ENCODE measurements at regions not wholly inside any gene's neighbourhood (a gene's known extent, or its start where the extent isn't known, plus 50 kb on each side); places are given as distances from the start of the nearest gene placed in this dataset.

DNA sequence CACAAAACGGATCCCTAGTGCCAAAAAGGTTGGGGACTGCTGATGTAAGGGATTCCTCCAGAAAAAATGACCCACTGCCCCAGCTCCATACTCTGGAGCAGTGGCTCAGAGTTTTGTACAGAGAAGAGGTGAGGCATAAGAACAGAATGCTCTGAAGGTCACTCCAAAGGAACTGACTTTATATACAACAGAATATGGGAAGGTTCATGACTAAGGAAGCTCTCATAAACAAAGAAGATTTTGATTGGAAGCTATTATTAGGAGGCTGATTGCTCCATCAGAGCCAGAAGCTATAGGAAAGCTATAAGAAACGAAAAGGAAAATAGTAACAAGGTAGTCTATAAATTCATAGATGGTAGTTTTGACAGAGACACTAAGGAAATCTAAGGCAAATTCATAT, 203.1 kb downstream of the SLC7A11 start:
- TF ChIP-seq, protein P1, sequence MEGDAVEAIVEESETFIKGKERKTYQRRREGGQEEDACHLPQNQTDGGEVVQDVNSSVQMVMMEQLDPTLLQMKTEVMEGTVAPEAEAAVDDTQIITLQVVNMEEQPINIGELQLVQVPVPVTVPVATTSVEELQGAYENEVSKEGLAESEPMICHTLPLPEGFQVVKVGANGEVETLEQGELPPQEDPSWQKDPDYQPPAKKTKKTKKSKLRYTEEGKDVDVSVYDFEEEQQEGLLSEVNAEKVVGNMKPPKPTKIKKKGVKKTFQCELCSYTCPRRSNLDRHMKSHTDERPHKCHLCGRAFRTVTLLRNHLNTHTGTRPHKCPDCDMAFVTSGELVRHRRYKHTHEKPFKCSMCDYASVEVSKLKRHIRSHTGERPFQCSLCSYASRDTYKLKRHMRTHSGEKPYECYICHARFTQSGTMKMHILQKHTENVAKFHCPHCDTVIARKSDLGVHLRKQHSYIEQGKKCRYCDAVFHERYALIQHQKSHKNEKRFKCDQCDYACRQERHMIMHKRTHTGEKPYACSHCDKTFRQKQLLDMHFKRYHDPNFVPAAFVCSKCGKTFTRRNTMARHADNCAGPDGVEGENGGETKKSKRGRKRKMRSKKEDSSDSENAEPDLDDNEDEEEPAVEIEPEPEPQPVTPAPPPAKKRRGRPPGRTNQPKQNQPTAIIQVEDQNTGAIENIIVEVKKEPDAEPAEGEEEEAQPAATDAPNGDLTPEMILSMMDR (IDR thresholded peaks at IDR 0.05) = no peak
- no peak for TF ChIP-seq POLR2A (IDR thresholded peaks at IDR 0.05)
